ENCODE measurements at regions not wholly inside any gene's neighbourhood (a gene's known extent, or its start where the extent isn't known, plus 50 kb on each side); places are given as distances from the start of the nearest gene placed in this dataset.

GRCh38 chr15:88748651-88749050 is 54.6 kb upstream of the ACAN start:
- no peaks in the 10 kb centered on the region for H3K79me2 ChIP-seq (ENCODE audit: low read length)
- no peak overlapping the region for H2AFZ ChIP-seq (ENCODE audit: low read depth, low read length)
- no peak overlapping the region for H3K27ac ChIP-seq (ENCODE audit: low read length)
- H3K27me3 ChIP-seq (ENCODE audit: low read depth, low read length) = peaks cover 45% of the 10 kb centered on the region
- H3K9me3 ChIP-seq (ENCODE audit: insufficient read depth, low read length) = no peaks in the 10 kb centered on the region
- no peak overlapping the region for H3K4me3 ChIP-seq (ENCODE audit: low read length)
- no peaks in the 10 kb centered on the region for H3K4me1 ChIP-seq (ENCODE audit: low read length)
- no peak overlapping the region for H3K9ac ChIP-seq (ENCODE audit: low read length)
- no peak overlapping the region for H3K4me2 ChIP-seq (ENCODE audit: low read length)
- TF ChIP-seq CTCF (IDR thresholded peaks at IDR 0.05; ENCODE audit: low read depth, low read length) = no peak
- TF ChIP-seq EZH2phosphoT487 (IDR thresholded peaks at IDR 0.05; ENCODE audit: low read depth) = no peak
- H3K36me3 ChIP-seq (replicated peaks; ENCODE audit: low read depth, low read length) = no peaks in the 10 kb centered on the region
- H4K20me1 ChIP-seq (ENCODE audit: insufficient read depth, low read length) = no peaks in the 10 kb centered on the region

- Histone ChIP-seq H3K4me1 (ENCODE audit: low read length) (no peaks in the 10 kb centered on the region), H3K4me2 (ENCODE audit: low read length) (no peak overlapping the region), H3K36me3 (replicated peaks; ENCODE audit: low read depth, low read length) (no peaks in the 10 kb centered on the region), H3K27me3 (ENCODE audit: low read depth, low read length) (peaks cover 51% of the 10 kb centered on the region), H3K4me3 (ENCODE audit: low read length) (no peak overlapping the region), H3K9ac (ENCODE audit: low read length) (no peak overlapping the region), H3K9me3 (ENCODE audit: insufficient read depth, low read length) (no peaks in the 10 kb centered on the region), H4K20me1 (ENCODE audit: insufficient read depth, low read length) (no peaks in the 10 kb centered on the region), H3K79me2 (ENCODE audit: low read length) (no peaks in the 10 kb centered on the region), H3K27ac (ENCODE audit: low read length) (no peak overlapping the region), H2AFZ (ENCODE audit: low read depth, low read length) (no peak overlapping the region)
- TF ChIP-seq EZH2phosphoT487 (IDR thresholded peaks at IDR 0.05; ENCODE audit: low read depth) (no peak), CTCF (IDR thresholded peaks at IDR 0.05; ENCODE audit: low read depth, low read length) (no peak)
These were observed 53.5 kb upstream of the ACAN start for GRCh38 chr15:88749699-88750098.

GRCh38 chr15:88752501-88752900 is 50.7 kb upstream of the ACAN start:
- H4K20me1 ChIP-seq (ENCODE audit: insufficient read depth, low read length) = no peaks in the 10 kb centered on the region
- no peak overlapping the region for H3K27ac ChIP-seq (ENCODE audit: low read length)
- TF ChIP-seq EZH2phosphoT487 (IDR thresholded peaks at IDR 0.05; ENCODE audit: low read depth) = no peak
- TF ChIP-seq CTCF (IDR thresholded peaks at IDR 0.05; ENCODE audit: low read depth, low read length) = no peak
- no peak overlapping the region for H3K9ac ChIP-seq (ENCODE audit: low read length)
- H3K4me1 ChIP-seq (ENCODE audit: low read length) = no peaks in the 10 kb centered on the region
- H3K4me2 ChIP-seq (ENCODE audit: low read length) = no peak overlapping the region
- no peak overlapping the region for H3K4me3 ChIP-seq (ENCODE audit: low read length)
- no peaks in the 10 kb centered on the region for H3K36me3 ChIP-seq (replicated peaks; ENCODE audit: low read depth, low read length)
- H3K9me3 ChIP-seq (ENCODE audit: insufficient read depth, low read length) = no peaks in the 10 kb centered on the region
- no peak overlapping the region for H2AFZ ChIP-seq (ENCODE audit: low read depth, low read length)
- no peaks in the 10 kb centered on the region for H3K79me2 ChIP-seq (ENCODE audit: low read length)
- H3K27me3 ChIP-seq (ENCODE audit: low read depth, low read length) = peaks cover 46% of the 10 kb centered on the region

- H3K79me2 ChIP-seq (ENCODE audit: low read length) = no peaks in the 10 kb centered on the region
- H3K27me3 ChIP-seq (ENCODE audit: low read depth, low read length) = peaks cover 45% of the 10 kb centered on the region
- no peaks in the 10 kb centered on the region for H3K4me1 ChIP-seq (ENCODE audit: low read length)
- no peaks in the 10 kb centered on the region for H3K9me3 ChIP-seq (ENCODE audit: insufficient read depth, low read length)
- H3K36me3 ChIP-seq (replicated peaks; ENCODE audit: low read depth, low read length) = no peaks in the 10 kb centered on the region
- no peak overlapping the region for H3K27ac ChIP-seq (ENCODE audit: low read length)
- H3K4me3 ChIP-seq (ENCODE audit: low read length) = no peak overlapping the region
- no peak overlapping the region for H2AFZ ChIP-seq (ENCODE audit: low read depth, low read length)
- no peaks in the 10 kb centered on the region for H4K20me1 ChIP-seq (ENCODE audit: insufficient read depth, low read length)
- no peak for TF ChIP-seq EZH2phosphoT487 (IDR thresholded peaks at IDR 0.05; ENCODE audit: low read depth)
- TF ChIP-seq CTCF (IDR thresholded peaks at IDR 0.05; ENCODE audit: low read depth, low read length) = no peak
- no peak overlapping the region for H3K4me2 ChIP-seq (ENCODE audit: low read length)
- H3K9ac ChIP-seq (ENCODE audit: low read length) = no peak overlapping the region
These were observed 50.3 kb upstream of the ACAN start for GRCh38 chr15:88752951-88753350.

Data from OCI-LY3 (cell line).